AG09319 (cell line): ENCODE measurements at regions not wholly inside any gene's neighbourhood (a gene's known extent, or its start where the extent isn't known, plus 50 kb on each side); places are given as distances from the start of the nearest gene placed in this dataset.
"Not testable (repeated sequence)": the region's sequence is repeated elsewhere in the genome, so short reads cannot be mapped to it uniquely, and the experiment has no call there.

ENCODE experiments used
- DNase-seq: peaks from one replicate; pipeline ENCODE4 v3.0.0-alpha.2; 2010; ENCODE audit warnings: low read depth; ENCODE audit errors: extremely low read depth
- TF ChIP-seq, protein P1 (sequence below): IDR thresholded peaks from 2 replicates; pipeline ENCODE4 v1.5.1; 2011; ENCODE audit warnings: low read depth, mild to moderate bottlenecking, inconsistent platforms, low read length, moderate library complexity

DNA sequence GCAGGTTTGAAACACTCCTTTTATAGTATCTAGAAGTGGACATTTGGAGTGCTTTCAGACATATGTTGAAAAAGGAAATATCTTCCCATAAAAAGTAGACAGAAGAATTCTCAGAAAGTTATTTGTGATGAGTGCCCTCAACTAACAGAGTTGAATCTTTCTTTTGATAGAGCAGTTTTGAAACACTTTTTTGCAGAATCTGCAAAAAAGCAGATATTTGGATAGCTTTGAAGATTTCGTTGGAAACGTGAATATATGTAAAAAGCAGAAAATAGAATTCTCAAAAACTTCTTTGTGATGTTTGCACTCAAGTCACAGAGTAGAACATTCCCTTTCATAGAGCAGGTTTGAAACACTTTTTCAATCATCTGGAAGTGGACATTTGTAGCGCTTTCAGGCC, 676.4 kb upstream of the ZNF337 start:
- not testable (repeated sequence) for DNase-seq

DNA sequence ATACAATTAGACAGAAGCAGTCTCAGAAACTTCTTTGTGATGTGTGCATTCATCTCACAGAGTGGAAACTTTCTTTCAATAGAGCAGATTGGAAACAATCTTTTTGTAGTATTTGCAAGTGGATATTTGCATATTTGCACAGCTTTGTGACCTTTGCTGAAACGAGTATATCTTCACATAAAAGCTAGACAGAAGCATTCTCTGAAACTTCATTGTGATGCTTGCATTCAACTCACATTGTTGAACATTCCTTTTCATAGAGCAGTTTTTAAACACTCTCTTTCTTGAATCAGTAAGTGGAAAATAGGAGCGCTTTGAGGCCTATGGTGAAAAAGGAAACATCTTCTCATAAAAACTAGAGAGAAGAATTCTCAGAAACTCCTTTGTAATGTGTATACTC, 657.9 kb upstream of the ZNF337 start:
- no peak for DNase-seq
- TF ChIP-seq, protein P1, sequence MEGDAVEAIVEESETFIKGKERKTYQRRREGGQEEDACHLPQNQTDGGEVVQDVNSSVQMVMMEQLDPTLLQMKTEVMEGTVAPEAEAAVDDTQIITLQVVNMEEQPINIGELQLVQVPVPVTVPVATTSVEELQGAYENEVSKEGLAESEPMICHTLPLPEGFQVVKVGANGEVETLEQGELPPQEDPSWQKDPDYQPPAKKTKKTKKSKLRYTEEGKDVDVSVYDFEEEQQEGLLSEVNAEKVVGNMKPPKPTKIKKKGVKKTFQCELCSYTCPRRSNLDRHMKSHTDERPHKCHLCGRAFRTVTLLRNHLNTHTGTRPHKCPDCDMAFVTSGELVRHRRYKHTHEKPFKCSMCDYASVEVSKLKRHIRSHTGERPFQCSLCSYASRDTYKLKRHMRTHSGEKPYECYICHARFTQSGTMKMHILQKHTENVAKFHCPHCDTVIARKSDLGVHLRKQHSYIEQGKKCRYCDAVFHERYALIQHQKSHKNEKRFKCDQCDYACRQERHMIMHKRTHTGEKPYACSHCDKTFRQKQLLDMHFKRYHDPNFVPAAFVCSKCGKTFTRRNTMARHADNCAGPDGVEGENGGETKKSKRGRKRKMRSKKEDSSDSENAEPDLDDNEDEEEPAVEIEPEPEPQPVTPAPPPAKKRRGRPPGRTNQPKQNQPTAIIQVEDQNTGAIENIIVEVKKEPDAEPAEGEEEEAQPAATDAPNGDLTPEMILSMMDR, result no peak

DNA sequence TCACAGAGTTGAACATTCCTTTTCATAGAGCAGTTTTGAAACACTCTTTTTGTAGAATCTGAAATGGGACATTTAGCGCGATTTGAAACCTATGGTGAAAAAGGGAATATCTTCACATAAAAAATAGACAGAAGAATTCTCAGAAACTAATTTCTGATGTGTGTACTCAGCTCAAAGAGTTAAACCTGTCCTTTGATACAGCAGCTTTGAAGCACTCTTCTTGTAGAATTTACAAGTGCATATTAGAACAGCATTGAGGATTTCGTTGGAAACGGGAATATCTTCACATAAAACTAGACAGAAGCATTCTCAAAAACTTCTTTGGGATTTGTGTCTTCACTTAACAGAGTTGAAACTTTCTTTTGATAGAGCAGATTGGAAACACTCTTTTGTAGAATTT, 650.7 kb upstream of the ZNF337 start:
- TF ChIP-seq, protein P1, result no peak
- no peak for DNase-seq

DNA sequence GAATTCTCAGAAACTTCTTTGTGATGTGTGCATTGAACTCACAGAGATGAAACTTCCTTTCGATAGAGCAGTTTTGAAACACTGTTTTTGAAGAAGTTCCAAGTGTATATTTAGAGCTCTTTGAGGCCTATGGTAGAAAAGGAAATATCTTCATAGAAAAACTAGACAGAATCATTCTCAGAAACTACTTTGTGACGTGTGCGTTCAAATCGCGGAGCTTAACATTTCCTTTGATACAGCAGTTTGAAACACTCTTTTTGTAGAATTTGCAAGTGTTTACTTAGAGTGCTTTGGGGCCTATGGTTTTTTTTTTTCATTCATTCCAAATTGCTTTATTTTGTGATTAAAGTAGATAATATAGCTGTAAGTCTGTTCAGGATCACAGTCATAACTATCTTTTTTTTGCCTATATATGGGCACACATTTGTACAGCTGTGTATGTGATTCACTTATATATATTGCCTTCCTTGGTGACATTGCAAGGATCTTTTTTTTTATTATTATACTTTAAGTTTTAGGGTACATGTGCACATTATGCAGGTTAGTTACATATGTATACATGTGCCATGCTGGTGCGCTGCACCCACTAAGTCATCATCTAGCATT, 643.9 kb upstream of the ZNF337 start:
- DNase-seq, result not testable (repeated sequence)

DNA sequence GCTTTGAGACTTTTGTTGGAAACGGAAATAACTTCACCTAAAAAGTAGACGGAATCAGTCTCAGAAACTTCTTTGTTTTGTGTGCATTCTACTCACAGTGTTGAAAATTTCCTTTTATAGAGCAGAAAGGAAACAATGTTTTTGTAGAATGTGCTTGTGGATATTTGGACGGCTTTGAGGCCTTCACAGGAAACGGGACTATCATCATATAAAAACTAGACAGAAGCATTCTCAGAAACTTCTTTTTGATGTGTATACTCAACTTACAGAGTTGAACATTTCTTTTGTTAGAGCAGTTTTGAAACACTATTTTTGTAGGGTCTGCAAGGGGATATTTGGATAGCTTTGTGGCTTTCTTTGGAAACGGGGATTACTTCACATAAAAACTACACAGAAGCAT, 627.5 kb upstream of the ZNF337 start:
- TF ChIP-seq, protein P1, result no peak
- no peak for DNase-seq

DNA sequence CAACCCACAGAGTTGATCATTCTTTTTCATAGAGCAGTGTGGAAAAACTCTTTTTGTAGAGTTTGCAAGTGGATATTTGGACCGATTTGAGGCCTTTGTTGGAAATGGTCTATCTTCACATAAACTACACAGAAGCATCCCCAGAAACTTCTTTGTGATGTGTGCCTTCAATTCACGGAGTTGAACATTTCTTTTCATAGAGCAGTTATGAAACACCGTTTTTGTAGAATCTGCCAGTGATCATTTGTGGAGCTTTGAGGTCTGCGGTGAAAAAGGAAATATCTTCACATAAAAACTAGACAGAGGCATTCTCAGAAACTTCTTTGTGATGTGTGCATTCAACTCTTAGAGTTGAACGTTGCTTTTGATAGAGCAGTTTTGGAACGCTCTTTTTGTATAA, 618.4 kb upstream of the ZNF337 start:
- no peak for DNase-seq
- TF ChIP-seq, protein P1, result no peak

DNA sequence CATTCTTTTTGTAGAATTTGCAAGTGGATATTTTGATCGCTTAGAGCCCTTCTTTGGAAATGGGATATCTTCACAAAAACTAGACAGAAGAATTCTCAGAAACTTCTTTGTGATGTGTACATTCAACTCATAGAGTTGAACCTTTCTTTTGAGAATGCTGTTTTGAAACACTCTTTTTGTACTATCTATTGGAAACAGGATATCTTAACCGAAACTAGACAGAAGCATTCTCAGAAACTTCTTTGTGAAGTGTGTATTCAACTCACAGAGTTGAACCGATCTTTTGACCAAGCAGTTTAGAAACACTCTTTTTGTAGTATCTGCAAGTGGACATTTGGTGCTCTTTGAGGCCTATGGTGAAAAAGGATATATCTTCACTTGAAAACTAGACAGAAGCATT, 613.1 kb upstream of the ZNF337 start:
- DNase-seq, result not testable (repeated sequence)

DNA sequence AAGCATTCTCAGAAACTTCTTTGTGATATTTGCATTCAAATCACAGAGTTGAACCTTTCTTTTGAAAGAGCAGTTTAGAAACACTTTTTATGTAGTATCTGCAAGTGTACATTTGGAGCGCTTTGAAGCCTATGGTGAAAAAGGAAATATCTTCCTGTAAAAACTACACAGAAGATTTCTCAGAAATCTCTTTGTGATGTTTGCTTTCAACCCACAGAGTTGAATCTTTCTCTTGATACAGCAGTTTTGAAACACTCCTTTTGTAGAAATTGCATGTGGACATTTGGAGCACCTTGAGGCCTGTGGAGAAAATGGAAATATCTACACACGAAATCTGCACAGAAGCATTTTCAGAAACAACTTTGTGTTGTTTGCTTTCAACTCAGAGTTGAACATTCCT, 612.3 kb upstream of the ZNF337 start:
- TF ChIP-seq, protein P1, result no peak
- no peak for DNase-seq

DNA sequence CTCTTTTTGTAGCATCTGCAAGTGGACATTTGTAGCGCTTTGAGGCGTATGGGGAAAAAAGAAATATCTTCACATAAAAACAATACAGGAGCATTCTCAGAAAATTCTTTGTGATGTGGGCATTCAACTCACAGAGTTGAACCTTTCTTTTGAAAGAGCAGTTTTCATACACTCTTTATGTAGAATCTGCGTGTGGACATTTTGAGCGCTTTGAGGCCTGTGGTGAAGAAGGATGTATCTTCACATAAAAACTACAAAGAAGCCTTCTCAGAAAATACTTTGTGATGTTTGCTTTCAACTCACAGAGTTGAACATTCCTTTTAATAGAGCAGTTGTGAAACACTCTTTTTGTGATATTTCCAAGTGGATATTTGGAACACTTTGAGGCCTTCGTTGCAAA, 598.4 kb upstream of the ZNF337 start:
- no peak for DNase-seq

DNA sequence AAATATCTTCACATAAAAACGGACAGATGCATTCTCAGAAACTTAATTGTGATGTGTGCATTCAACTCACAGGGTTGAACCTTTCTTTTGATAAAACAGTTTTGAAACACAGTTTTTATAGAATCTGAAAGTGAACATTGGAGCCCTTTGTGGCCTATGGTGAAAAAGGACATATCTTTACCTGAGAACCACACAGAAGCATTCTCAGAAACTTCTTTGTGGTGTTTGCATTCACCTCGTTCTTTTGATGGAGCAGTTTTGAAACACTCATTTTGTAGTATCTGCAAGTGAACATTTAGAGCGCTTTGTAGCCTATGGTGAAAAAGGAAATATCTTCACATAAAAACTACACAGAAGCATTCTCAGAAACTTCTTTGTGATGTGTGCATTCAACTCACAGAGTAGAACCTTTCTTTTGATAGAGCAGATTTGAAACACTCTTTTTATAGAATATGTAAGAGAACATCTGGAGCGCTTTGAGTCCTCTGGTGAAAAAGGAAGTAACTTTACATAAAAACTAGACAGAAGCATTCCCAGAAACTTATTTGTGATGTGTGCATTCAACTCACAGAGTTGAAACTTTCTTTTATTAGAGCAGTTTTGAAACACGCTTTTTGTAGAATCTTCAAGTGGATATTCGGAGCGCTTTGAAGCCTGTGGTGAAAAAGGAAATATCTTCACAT, 591.9 kb upstream of the ZNF337 start:
- DNase-seq, result not testable (repeated sequence)

More for the DNA sequence above, 598.4 kb upstream of the ZNF337 start:
- TF ChIP-seq, protein P1, result no peak
